OCI-M2 (cell line): ENCODE measurements at regions not wholly inside any gene's neighbourhood (a gene's known extent, or its start where the extent isn't known, plus 50 kb on each side); places are given as distances from the start of the nearest gene placed in this dataset.

ENCODE experiments used
- DNase-seq: peaks from one replicate; lab custom pipeline; 2025; ENCODE audit not compliant: unreplicated experiment; lab: John Stamatoyannopoulos, UW

GRCh38 chr12:123078120-123078465 lies 72.8 kb downstream of the PITPNM2 start:
- no peak for DNase-seq

- DNase-seq: no peak
Measured at GRCh38 chr12:123077298-123078119, 73.4 kb downstream of the PITPNM2 start.

GRCh38 chr12:123076604-123077297 lies 74.1 kb downstream of the PITPNM2 start:
- no peak for DNase-seq

DNA sequence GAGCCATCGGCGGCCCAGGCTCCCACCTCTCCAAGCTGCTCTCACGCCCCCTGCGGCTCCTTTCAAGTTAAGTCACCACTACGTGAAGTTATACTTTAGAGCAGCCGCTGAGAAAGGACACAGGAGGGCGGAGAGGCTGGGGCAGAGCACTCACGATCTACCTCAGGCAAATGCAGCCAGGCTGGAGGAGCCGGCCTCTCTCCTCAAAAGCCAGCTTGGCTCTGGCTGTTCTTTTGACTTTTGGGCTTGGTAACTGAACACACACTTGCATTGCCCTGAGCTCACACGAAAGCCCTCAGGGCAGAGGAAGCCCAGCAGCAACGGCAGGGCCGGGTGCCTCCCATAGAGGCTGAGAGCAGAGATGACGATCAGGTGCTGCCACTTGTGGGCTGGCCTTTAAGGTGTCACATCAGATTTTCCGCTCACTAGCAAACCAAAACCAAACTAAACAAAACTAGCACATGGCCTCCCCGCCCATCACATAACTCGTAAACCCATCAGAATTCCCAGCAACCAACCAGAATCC lies 75.2 kb downstream of the PITPNM2 start:
- no peak for DNase-seq

DNA sequence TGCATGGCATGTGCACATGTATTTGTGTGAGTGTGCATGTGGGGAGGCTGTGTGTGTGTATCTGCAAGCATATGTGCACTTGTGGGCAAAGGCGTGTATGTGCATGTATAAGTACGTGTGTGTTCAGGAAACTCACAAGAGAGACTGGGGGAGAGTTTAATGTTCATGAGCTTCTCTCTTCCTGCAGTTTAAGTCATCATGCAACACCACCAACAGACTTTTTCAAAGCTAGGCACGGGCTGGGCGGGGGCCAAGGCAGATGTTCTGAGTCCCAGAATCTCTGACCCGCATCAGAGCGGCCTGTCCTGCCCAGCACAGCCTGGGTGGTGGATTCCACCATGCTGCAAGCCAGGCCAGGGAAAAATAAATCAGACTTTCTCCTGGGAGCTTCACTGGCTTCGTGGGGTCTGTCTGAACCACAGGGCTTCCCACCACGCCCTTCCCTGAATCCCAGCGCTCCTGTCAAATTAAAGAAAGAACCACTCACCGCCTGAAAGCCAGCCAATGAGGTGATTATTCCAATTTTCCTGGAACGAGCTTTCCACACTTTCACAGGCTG lies 75.7 kb downstream of the PITPNM2 start:
- DNase-seq: no peak

DNA sequence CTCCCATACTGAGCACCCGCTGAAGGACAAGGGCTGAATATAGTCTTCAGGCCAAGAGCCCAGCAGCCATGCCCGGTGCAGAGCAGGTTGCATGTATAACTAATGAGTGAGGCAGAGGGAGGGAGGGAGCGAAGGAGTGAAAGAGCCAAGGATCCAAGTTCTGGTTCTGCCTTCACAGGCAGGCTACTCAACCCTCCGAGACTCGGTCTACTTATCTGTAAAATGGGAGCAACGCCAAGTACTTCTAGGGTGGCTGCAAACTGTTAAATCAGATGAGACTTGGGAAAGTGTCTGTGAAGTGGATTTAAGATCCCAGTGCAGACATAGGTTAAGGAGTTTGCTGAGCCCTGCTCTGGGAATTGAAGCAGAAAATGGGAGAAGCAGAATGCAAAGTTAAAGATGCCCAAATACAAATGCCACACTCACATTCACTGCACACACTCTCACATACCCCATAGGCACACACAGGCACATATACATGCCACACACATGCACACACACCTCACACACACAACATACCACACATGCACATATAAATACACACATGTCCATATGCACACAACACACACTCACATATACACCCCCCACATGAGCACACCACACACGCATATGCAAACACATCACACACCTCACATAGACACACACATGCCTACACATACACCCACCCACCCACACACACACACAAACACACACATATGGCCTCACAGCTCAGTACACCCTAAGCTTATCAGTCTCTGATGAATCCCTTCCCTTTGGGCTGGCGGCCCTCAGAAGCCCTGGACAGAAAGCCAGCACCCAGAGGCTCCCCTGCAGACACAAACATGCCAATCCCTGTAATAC lies 76.7 kb downstream of the PITPNM2 start:
- DNase-seq: no peak

- DNase-seq: no peak
Measured at GRCh38 chr12:123073292-123073691, 77.6 kb downstream of the PITPNM2 start.

GRCh38 chr12:123071857-123072256 lies 79.0 kb downstream of the PITPNM2 start:
- DNase-seq: no peak

- no peak for DNase-seq
Measured at GRCh38 chr12:123071099-123071800, 79.6 kb downstream of the PITPNM2 start.

DNA sequence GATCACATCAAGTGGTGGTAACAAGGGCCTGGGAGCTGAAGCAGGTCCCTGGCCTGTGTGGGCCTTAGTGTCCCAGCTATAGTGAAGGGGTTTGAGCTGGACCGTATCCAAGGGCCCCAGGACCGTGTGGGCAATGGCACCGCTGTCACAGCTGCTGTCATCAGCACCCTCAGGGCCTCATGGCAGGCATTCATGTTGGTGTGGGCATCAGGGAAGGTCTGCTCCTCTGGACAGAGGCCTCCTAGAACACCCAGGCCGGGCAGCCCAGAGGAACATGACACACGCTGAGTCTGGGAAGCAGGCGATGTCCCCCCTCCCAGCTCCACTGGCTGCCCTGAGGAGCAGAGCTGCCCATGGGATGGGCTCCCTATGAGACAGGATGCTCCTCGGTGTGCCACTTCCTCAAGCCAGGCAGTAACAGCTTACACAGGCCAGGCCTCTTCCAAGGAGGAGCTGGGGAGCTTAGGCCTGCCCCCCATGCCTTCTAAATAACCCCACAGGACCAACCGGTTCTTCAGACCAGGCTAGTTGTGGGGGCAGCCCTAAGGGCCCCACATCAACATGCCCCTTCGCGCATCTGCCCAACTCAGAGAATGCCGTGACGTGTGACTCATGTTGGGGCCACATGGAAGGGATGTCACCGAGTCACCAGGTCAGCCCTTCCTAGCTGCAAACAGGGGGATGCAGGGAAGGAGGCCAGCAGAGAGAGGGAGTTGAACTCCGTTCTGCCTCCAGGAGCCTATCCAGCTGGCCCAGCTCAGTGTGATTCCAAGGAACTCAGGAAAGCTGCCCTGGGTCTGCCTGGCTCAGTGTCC lies 80.4 kb downstream of the PITPNM2 start:
- DNase-seq: no peak

GRCh38 chr12:123069436-123070266 lies 81.2 kb downstream of the PITPNM2 start:
- no peak for DNase-seq

GRCh38 chr12:123067654-123068053 lies 83.2 kb downstream of the PITPNM2 start:
- DNase-seq: no peak

- DNase-seq: no peak
Measured at GRCh38 chr12:123066384-123066710, 84.5 kb downstream of the PITPNM2 start.

DNA sequence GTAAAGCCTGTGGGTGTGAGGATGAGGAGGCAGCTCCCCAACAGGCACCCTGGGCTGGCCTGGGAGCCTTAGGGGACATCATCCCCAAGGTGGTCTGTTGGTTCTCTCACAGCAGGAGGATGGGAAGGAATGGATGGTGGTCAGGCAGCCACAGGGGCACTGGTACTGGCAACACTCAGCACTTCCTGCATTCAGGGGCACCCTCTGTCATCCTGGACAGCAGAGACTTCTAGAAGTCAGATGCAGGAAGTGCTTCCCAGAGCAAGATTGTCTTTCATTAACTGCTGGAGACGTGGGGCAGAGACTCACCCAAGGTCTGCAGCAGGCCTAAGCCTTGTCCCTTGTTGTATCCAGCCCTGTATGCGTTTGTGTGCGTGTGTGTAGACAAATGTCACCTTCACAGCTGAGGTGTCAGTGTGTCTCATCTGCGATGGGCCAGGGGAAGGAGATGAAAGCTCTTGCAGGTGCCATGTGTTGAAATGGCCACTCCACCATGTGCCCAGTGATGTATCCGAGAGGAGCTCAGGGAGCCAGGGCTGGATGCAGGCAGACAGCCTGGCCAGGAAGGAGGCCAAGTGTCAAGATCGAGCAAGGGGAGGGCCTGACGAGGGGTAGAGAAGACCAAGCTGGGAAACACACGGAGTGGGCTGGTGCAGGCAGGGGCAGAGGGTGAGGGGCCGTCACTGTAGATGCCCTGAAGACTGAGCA lies 85.1 kb downstream of the PITPNM2 start:
- no peak for DNase-seq

GRCh38 chr12:123064885-123065619 lies 84.6 kb downstream of the ARL6IP4 start:
- no peak for DNase-seq

GRCh38 chr12:123064366-123064765 lies 83.9 kb downstream of the ARL6IP4 start:
- DNase-seq: no peak

DNA sequence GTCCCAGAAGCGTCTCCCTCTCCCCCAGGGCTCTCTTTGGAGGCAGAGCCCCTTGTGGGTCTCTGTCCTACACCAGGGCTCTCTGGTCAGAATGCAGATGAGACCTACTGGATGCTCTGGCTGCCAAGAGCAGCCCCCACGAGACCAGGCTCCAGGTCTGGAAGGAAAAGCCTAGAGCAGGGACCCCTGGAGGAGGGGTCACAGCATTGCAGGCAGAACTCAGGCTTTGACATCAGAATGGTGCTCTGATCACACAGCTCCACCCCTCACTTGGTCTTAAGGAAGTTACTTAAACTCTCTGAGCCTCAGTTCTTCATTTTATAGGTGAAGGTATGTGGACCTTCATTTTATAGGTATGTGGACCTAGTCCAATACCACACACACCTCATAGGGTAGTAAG lies 83.1 kb downstream of the ARL6IP4 start:
- no peak for DNase-seq
